ENCODE measurements at regions not wholly inside any gene's neighbourhood (a gene's known extent, or its start where the extent isn't known, plus 50 kb on each side); places are given as distances from the start of the nearest gene placed in this dataset.

GRCh38 chr6:140138311-140139010 is 764.0 kb upstream of the CITED2 start:
- Histone ChIP-seq H3K4me3 (no peak overlapping the region), H3K9me3 (ENCODE audit: low read depth) (no peaks in the 10 kb centered on the region), H4K20me1 (ENCODE audit: insufficient read depth, poor library complexity, severe bottlenecking) (no peaks in the 10 kb centered on the region), H3K9me2 (replicated peaks; ENCODE audit: insufficient read depth) (no peaks in the 10 kb centered on the region), H3K4me2 (no peak overlapping the region), H3K36me3 (replicated peaks; ENCODE audit: insufficient read depth, low read depth) (no peaks in the 10 kb centered on the region), H2AFZ (no peak overlapping the region), H3K4me1 (ENCODE audit: insufficient read depth) (no peaks in the 10 kb centered on the region), H3K79me2 (no peaks in the 10 kb centered on the region), H3K27ac (no peak overlapping the region), H3K27me3 (no peaks in the 10 kb centered on the region)
- WGBS (ENCODE audit: low lambda C conversion rate, missing lambda C conversion rate): 70% methylated on average over 5 of the region's 5 CpGs
- TF ChIP-seq EZH2phosphoT487 (IDR thresholded peaks at IDR 0.05; ENCODE audit: low read depth, severe bottlenecking, unreplicated experiment): no peak
- TF ChIP-seq, protein P1, sequence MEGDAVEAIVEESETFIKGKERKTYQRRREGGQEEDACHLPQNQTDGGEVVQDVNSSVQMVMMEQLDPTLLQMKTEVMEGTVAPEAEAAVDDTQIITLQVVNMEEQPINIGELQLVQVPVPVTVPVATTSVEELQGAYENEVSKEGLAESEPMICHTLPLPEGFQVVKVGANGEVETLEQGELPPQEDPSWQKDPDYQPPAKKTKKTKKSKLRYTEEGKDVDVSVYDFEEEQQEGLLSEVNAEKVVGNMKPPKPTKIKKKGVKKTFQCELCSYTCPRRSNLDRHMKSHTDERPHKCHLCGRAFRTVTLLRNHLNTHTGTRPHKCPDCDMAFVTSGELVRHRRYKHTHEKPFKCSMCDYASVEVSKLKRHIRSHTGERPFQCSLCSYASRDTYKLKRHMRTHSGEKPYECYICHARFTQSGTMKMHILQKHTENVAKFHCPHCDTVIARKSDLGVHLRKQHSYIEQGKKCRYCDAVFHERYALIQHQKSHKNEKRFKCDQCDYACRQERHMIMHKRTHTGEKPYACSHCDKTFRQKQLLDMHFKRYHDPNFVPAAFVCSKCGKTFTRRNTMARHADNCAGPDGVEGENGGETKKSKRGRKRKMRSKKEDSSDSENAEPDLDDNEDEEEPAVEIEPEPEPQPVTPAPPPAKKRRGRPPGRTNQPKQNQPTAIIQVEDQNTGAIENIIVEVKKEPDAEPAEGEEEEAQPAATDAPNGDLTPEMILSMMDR (IDR thresholded peaks at IDR 0.05; ENCODE audit: poor library complexity): no peak
- no peak for TF ChIP-seq EZH2 (IDR thresholded peaks at IDR 0.05; ENCODE audit: borderline replicate concordance)
- no peak for DNase-seq (ENCODE audit: low spot score)

GRCh38 chr6:140134224-140134623 is 759.8 kb upstream of the CITED2 start:
- no peak overlapping the region for H3K4me3 ChIP-seq
- H3K36me3 ChIP-seq (replicated peaks; ENCODE audit: insufficient read depth, low read depth): no peaks in the 10 kb centered on the region
- no peaks in the 10 kb centered on the region for H3K4me1 ChIP-seq (ENCODE audit: insufficient read depth)
- no peak overlapping the region for H2AFZ ChIP-seq
- H3K9me2 ChIP-seq (replicated peaks; ENCODE audit: insufficient read depth): no peaks in the 10 kb centered on the region
- TF ChIP-seq EZH2 (IDR thresholded peaks at IDR 0.05; ENCODE audit: borderline replicate concordance) (no peak), EZH2phosphoT487 (IDR thresholded peaks at IDR 0.05; ENCODE audit: low read depth, severe bottlenecking, unreplicated experiment) (no peak)
- TF ChIP-seq, protein P1 (IDR thresholded peaks at IDR 0.05; ENCODE audit: poor library complexity): no peak
- no peaks in the 10 kb centered on the region for H3K79me2 ChIP-seq
- no peak overlapping the region for H3K4me2 ChIP-seq
- no peak for DNase-seq (ENCODE audit: low spot score)
- H4K20me1 ChIP-seq (ENCODE audit: insufficient read depth, poor library complexity, severe bottlenecking): no peaks in the 10 kb centered on the region
- H3K27me3 ChIP-seq: no peaks in the 10 kb centered on the region
- H3K9me3 ChIP-seq (ENCODE audit: low read depth): peaks cover 6% of the 10 kb centered on the region
- no peak overlapping the region for H3K27ac ChIP-seq

GRCh38 chr6:140130074-140130473 is 755.6 kb upstream of the CITED2 start:
- Histone ChIP-seq H3K36me3 (replicated peaks; ENCODE audit: insufficient read depth, low read depth) (no peaks in the 10 kb centered on the region), H3K27me3 (no peaks in the 10 kb centered on the region), H4K20me1 (ENCODE audit: insufficient read depth, poor library complexity, severe bottlenecking) (no peaks in the 10 kb centered on the region), H2AFZ (no peak overlapping the region), H3K27ac (no peak overlapping the region), H3K9me3 (ENCODE audit: low read depth) (peaks cover 6% of the 10 kb centered on the region), H3K4me3 (no peak overlapping the region), H3K4me2 (no peak overlapping the region), H3K79me2 (no peaks in the 10 kb centered on the region), H3K9me2 (replicated peaks; ENCODE audit: insufficient read depth) (no peaks in the 10 kb centered on the region), H3K4me1 (ENCODE audit: insufficient read depth) (no peaks in the 10 kb centered on the region)
- no peak for TF ChIP-seq EZH2phosphoT487 (IDR thresholded peaks at IDR 0.05; ENCODE audit: low read depth, severe bottlenecking, unreplicated experiment)
- TF ChIP-seq EZH2 (IDR thresholded peaks at IDR 0.05; ENCODE audit: borderline replicate concordance): no peak
- TF ChIP-seq, protein P1 (IDR thresholded peaks at IDR 0.05; ENCODE audit: poor library complexity): no peak
- no peak for DNase-seq (ENCODE audit: low spot score)

Measured in hepatocyte (in vitro differentiated cells).